ENCODE measurements at regions not wholly inside any gene's neighbourhood (a gene's known extent, or its start where the extent isn't known, plus 50 kb on each side); places are given as distances from the start of the nearest gene placed in this dataset.
"Not testable (repeated sequence)": the region's sequence is repeated elsewhere in the genome, so short reads cannot be mapped to it uniquely, and the experiment has no call there.

GRCh38 chr9:32886021-32886420 is 102.7 kb downstream of the TMEM215 start:
- DNase-seq (ENCODE audit: low spot score), result no peak

- not testable (repeated sequence) for DNase-seq (ENCODE audit: low spot score)
Observed at GRCh38 chr9:32894485-32894884, 106.9 kb downstream of the APTX start.

GRCh38 chr9:32899181-32899580 is 102.2 kb downstream of the APTX start:
- no peak for DNase-seq (ENCODE audit: low spot score)

GRCh38 chr9:32899761-32900160 is 101.7 kb downstream of the APTX start:
- DNase-seq (ENCODE audit: low spot score), result no peak

GRCh38 chr9:32906213-32906612 is 95.2 kb downstream of the APTX start:
- DNase-seq (ENCODE audit: low spot score), result peak; percentile 37

GRCh38 chr9:32915802-32916201 is 85.6 kb downstream of the APTX start:
- DNase-seq (ENCODE audit: low spot score), result no peak

- no peak for DNase-seq (ENCODE audit: low spot score)
Observed at GRCh38 chr9:32918628-32919027, 82.8 kb downstream of the APTX start.

Data from Ammon's horn (tissue), 1 donor.